Stomach (tissue), 4 donors: ENCODE measurements at regions not wholly inside any gene's neighbourhood (a gene's known extent, or its start where the extent isn't known, plus 50 kb on each side); places are given as distances from the start of the nearest gene placed in this dataset.

Experiments
- CTCF ChIP-seq, 7 experiments: fragments of 450-650 bp in 4 of 7; fragments of 200-600 bp in 3 of 7; sonication (generic) in 3 of 7; IDR thresholded peaks; one replicate each; pipeline ENCODE4 v1.5.1; 2016 to 2019; ENCODE audit warnings: antibody characterized with exemption in 7 of 7, control low read depth in 2 of 7, mild to moderate bottlenecking in 1 of 7
- POLR2A ChIP-seq, 4 donors: fragments of 450-650 bp; IDR thresholded peaks; one replicate each; pipeline ENCODE4 v1.6.1; 2016; ENCODE audit warnings: antibody characterized with exemption in 4 of 4, control low read depth in 2 of 4, mild to moderate bottlenecking in 1 of 4, moderate library complexity in 1 of 4
- POLR2AphosphoS5 ChIP-seq, 3 donors: sonication (generic); formaldehyde crosslinking; IDR thresholded peaks; one replicate each; pipeline ENCODE4 v1.6.1; 2016; ENCODE audit warnings: antibody characterized with exemption in 3 of 3

- TF ChIP-seq CTCF (IDR thresholded peaks at IDR 0.05) (no peak), POLR2AphosphoS5 (IDR thresholded peaks at IDR 0.05) (no peak), POLR2A (IDR thresholded peaks at IDR 0.05) (no peak)
Observed at GRCh38 chr15:85849946-85850345, 55.2 kb upstream of the KLHL25 start.
